HG03439 (cell line): ENCODE measurements at regions not wholly inside any gene's neighbourhood (a gene's known extent, or its start where the extent isn't known, plus 50 kb on each side); places are given as distances from the start of the nearest gene placed in this dataset.
"Not testable (repeated sequence)": the region's sequence is repeated elsewhere in the genome, so short reads cannot be mapped to it uniquely, and the experiment has no call there.

Experiments used
- ATAC-seq: cut with Tn5 transposase; IDR thresholded peaks from one replicate; pipeline ENCODE4 v1.9.1; 2021; ENCODE audit warnings: mild to moderate bottlenecking, moderate library complexity; ENCODE audit not compliant: unreplicated experiment

DNA sequence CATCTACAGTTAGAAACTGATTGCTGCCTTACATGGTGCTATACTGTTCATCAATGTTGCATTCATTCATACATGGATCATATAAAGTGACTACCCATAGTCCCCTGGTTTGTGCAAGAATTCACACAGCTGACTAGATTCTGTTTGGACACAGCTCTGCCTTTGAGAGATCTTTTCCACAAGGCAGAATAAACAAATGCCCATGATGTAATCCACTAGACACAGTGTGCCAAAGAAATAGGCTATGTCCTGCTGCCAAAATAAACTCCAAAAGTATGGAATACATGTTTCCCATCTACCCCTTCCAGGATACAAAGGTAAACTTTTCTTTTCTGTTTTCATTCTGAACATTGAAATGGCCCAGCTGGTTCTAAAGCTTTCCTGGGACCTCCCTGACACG, 269.4 kb upstream of the CHAC2 start:
- no peak for ATAC-seq

DNA sequence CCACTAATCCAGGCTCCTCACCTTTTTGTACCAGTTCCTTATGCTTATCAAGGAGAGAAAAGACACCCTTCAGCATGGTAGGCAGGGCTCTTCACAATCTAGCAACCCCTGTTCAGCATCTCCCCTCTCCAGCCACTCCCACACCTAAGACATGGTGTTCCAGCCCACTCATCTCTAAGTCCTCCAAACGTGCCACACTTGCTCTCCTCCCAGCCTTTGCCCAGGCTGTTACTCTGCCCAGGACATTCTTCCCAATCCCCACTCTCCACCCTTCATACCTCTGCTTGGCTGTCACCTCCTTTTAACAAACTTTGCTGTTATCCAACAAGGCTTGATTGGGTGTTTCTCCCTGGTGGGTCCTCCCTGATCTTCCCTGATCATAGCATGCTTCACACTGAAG, 270.6 kb upstream of the CHAC2 start:
- no peak for ATAC-seq

DNA sequence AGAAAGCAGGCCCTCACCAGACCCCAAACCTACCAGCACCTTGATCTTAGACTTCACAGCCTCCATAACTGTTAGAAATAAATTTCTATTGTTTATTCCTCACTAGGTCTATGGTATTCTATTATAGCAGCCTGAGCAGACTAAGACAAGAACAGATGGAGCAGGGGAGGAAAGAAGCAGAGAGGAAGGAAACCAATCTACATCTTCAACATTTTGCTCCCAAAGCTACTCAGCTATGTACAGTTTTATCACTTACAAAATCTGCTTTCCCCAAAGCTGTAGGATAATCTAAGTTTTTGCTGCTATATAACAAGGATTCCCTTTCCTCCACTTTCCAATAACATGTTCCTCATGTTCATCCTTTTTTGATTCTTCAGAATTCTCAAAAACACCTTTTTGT, 274.4 kb upstream of the CHAC2 start:
- no peak for ATAC-seq

DNA sequence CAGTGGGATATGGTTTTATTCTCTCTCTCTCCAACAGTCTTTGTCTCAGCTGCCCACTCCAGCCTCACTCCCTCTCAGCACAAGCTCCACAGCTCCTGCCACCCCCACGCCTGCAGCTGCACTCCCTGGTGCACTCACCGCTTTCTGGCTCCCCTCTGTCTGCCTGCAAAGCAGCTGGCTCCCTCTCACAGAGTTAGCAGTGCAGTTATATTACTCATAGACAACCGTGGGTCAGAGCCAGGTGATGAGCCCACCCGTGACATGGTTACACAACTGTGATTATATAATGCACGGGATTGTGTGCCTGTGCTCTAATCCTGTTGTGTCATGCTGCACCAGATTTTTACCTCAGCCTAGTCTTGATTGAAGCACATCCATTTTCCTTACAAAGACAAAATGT, 276.9 kb upstream of the CHAC2 start:
- ATAC-seq, result no peak

DNA sequence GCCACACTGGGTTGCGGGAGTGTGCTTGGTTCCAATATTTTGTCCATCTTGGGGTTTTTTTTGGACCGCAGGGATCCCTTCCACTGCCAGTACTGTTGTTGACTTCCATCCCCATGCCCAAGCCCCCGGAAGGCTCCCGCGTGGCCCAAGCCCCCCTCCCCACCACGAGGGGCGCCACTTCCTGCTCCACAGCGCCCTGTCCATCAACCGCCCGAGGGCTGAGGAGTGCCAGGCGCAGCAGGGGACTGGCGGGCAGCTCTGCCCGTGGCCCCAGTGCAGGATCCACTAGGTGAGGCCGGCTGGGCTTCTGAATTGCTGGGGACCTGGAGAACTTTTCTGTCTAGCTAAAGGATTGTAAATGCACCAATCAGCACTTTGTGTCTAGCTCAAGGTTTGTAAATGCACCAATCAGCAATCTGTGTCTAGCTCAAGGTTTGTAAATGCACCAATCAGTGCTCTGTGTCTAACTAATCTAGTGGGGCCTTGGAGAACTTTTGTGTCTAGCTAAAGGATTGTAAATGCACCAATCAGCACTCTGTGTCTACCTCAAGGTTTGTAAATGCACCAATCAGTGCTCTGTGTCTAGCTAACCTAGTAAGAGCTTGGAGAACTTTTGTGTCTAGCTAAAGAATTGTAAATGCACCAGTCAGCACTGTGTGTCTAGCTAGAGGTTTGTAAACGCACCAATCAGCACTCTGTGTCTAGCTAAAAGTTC, 281.3 kb upstream of the CHAC2 start:
- ATAC-seq, result not testable (repeated sequence)

DNA sequence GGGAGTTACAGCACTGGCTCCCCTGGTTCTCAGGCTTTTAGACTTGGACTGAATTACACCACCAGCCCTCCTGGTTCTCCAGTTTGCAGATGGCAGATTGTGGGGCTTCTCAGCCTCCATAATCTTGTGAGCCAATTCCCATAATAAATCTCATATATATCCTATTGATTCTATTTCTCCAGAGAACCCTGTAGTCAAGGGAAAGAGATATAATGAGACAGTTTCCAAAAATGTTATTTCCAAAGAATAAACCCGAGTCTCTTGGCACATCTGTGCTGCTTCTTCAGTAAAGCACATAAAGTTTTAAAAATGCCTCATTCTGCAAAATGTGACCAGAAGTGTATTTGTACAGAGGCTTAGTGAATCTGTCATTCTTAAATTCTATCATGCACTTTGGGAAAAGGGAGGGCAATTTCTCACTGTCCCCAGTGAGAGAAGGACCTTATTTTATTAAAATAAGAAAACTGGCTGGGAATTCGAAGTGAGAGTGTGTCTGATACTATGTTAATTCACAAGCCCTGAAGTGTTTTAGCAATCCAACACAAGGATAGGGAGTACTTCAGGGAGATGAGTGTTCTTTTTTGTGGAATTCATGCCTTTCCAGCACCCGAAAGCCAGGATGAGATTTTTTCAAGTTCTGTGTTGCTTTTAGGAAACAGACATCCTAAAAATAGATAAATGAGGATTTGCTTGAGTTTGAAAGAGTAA, 282.4 kb upstream of the CHAC2 start:
- ATAC-seq, result no peak

DNA sequence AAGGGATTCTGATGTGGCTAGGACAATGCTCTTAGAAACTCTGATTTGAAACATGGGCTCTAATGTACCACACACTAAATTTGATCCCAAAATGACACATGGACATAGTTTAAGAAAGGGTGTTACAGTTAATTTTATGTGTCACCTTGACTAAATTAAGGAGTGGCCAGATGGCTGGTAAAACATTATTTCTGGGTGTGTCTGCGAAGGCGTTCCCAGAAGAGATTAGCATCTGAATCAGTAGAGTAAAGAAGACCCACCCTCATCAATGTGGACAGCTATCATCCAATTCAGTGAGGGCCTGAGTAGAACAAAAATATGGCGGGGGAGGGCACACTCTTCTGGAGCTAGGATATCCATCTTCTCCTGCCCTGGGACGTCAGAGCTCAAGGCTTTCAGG, 283.1 kb upstream of the CHAC2 start:
- ATAC-seq, result no peak

DNA sequence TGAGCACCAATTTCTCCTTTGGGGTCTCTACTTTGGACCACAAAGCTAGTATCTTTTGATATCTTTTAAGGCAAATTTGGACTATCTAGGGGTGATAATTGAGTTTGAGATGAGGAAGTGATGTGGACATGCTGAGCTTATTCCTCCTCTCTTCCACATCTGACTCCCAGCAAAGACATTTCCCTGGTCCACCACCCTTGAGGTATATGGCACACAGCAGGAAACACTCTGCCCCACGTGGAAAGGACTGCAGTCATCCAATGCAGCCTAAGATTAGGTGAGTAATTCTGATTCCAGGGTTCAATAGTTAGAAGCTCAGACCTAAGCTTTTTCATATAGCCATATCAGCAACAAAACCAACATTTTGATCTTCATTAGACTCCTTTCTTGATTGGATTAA, 290.1 kb upstream of the CHAC2 start:
- ATAC-seq, result no peak

DNA sequence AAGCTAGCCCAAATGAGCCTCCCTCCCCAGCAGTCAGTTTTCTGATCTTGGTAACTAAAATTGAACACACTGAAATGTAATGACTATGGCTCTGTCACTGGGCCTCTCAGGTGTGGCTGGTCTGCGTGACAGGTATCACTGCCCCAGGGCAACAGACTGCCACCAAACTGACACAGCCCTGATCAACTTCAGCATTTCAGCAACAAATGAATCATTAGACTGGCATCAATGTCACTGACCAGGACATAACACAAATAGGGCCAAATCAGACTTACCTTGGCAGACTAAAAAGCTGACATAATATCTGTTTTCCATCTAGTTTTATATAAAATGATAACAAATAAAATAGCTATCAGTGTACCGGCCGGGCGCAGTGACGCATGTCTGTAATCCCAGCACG, 290.8 kb upstream of the CHAC2 start:
- no peak for ATAC-seq

DNA sequence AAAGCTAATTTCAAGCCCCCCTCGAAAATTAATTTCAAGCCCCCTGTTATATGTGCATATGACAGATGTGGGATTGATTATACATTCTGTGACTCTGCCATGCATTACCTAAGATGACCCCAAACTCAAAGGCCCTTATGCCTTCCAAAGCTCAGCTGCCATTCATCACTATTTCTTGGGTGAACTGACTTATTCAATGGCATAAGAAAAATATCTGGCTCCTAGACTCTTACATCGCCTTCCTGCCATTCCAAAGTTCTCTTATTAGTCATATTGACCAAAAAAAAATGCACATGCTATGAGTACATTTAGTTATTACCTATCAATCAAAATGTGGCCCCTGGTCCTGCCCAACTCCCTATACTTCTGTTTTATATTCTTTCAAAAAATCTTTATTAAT, 291.8 kb upstream of the CHAC2 start:
- no peak for ATAC-seq

DNA sequence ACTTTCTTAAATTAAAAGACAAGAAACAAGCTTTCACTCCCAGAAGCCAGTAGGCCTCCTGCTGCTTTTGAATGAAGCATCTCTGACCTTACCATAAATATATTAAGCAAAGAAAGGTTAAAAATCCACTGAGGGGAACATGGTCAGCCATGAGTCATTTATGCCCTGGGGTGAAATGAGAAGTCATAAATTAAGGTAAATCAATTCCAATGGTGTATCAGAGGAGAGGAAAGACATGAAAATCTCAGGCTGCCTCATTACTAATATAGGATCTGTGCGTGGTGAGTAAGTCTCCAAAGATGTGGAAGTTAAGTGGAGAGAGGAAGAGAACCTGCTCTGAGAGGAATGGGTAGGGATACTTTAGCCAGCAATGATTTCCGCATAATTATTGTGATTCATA, 292.3 kb upstream of the CHAC2 start:
- no peak for ATAC-seq

DNA sequence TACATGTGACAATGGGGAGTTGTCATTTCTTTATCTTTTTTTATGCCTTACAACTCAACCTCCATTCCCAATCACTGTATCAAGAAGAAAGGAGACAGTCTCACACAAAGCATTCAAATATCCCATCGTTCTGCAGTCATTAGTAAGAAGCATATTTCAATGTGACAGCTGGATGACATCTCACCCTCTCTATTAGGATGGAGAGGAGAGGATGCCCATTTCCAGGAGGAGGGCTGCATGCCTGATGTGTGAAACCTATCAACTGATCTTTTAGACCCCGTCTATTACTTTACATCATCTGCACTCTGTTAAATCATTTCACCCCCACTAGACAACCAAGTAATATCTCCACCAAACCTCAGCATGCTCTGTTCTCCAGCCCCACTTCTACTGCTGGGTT, 292.7 kb upstream of the CHAC2 start:
- no peak for ATAC-seq

DNA sequence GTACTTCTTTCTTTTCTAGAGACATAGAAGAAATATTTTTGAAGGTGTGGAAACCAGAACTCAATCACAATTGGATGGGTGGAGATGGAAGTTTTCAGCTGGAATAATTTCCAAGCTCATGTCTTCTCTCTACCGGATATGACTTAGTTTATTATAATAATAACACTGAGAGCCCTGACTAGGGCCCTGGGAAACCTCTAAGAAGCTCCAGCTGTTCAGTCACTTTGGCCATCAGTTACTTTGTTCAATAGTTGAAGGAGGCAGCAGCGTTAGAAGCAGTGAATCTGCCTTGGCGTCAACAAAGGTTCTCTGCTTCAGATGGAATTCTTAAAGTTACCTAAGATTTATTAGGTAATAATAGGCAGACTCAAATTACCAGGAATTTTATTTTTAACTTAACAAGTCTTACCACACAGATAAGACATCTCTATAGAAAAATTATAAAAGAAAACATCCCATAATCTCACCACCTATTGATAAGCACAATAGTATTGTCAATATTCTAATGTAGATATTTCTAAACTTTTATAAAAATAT, 293.8 kb upstream of the CHAC2 start:
- no peak for ATAC-seq

DNA sequence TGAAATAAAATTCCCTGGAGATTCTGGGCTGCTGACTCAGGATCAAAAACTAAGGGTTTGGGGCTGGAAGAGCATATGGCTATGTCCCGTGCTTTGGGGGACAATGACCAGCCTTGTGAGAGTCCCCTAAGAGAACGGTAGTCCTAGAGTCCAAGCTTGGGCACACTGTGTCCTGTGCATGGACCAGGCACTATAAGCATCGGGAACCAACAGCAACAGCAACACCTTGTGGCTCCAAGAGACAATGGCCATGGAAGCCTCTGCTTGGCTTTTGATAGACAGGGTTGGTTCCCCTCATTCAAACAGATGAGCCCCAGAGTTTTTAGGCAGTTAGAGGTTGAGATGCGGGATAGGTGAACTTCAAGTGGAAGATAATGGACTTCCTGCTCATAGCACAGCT, 294.4 kb upstream of the CHAC2 start:
- ATAC-seq, result no peak

DNA sequence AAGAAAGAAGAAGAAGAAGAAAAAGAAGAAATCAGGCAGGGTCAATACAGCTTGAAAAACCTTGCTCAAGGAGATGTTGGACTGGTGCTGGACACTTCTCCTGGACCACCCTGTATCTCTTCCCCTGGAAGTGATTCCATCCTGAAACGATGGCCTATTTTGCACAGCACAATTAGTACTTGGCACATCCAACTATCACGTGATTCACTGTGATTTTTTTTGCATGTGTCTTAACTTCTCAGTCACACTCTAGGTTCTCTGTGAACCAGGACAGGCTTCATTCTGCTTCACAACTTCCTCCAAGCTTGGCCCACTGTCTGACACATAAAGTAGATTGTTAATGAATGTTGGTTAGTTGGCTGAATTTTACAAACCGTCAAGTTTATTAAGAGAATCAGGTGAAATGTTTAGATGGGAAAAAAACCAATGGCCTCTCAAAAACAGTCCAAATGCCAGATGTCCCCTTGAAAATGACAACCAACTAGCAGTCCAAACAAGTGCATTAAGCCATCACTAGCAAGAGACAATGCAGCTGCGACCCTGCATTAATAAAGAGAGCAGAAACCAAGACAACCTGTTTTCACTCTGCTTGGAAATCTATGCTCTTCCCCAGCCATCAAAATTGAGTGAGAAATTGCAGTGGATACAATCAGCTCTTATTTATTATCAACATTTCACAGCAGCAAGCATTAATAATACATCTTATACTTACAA, 300.0 kb upstream of the CHAC2 start:
- no peak for ATAC-seq

DNA sequence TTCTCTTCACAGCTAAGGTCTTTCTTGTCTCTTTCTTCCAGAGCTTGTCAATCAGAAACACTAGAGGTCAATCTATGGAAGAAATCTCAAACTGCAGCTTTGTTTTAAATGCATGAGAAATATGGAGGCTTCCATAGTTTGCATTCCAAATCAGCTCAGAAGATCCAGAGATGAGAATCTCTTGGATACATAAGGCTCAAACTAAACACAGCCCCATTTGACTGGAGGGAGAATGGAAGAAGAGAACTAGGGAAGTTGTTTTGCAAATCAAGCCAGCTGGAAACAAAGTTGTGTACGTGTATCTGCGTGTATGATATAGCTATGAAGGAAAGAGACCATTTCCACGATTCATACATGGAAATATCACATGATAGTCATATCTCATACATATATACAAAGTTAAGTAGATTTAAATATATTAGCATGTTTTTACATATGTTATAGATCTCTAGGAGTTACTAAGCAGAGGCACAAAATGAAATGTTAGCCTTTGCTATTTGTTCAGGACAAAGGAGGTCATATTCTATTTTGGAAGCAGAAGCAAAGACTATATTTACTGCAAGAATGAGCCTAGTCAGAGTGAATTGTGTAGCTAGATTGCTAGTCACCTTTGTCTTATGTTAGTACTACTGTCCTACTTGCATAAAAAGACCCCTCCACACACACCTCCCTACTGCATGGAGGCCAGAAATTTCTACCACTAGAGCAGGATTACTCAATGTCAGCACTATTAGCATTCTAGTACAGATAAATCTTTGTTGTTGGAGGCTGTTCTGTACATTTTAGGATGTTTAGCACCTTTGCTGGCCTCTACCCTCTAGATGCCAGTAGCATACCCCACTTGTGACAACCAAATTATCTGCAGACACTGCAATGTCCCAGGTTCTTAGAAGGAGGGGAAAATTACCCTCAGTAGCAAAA, 303.5 kb upstream of the CHAC2 start:
- ATAC-seq, result no peak

DNA sequence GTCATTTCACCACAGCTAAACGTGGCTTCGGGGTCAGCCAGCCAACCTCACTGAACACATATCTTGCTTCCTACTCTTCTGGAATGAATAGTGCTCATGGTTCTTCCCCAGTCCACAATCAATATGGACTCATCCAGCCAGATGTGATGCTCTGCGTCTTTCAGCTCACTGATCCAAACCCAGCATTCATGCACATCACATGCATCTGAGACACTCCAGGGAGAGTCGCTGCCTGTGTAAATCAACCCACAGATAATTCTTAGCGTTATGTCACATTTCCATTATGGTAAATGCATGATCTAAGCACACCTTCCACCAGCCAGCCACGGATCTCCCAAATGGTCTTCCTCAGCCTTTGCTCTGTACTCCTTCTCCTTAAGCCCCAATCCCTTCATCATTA, 306.7 kb upstream of the CHAC2 start:
- no peak for ATAC-seq

DNA sequence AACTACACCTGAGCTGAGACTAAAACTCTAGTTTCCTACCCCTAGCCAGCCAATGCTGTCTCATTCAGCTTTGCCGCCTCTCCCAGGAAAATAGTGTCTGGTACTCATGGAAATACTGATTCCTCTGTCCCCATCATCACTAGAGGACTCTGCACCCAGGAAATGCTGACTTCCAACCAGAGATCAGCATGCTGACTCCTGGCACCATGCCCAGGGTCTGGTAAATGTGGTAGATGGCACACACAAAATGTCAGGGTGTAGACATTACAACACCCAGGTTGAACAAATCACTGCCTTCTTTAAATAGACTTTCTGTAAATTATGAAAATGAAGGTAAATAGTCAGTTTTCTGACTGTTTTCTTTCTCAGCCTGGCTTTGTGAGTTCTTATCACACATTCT, 307.3 kb upstream of the CHAC2 start:
- no peak for ATAC-seq

DNA sequence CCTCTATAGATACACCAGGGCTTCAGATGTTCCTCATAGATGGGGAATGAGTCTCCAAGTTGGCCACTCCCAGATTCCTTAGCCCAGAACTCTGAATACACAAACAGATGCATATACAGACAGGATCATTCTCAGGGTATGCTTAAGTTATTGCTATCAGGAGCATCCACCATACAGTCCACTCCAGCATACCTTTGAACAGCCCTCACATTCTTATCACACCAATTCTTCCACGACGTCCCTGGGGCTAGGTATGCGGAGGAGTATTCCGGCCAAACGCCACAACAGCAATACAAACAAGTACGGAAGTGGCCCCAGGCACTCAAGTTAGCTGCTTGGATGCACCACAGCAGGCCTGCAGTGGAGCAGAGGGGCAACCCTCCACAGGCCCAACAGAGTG, 312.5 kb upstream of the CHAC2 start:
- ATAC-seq, result no peak

DNA sequence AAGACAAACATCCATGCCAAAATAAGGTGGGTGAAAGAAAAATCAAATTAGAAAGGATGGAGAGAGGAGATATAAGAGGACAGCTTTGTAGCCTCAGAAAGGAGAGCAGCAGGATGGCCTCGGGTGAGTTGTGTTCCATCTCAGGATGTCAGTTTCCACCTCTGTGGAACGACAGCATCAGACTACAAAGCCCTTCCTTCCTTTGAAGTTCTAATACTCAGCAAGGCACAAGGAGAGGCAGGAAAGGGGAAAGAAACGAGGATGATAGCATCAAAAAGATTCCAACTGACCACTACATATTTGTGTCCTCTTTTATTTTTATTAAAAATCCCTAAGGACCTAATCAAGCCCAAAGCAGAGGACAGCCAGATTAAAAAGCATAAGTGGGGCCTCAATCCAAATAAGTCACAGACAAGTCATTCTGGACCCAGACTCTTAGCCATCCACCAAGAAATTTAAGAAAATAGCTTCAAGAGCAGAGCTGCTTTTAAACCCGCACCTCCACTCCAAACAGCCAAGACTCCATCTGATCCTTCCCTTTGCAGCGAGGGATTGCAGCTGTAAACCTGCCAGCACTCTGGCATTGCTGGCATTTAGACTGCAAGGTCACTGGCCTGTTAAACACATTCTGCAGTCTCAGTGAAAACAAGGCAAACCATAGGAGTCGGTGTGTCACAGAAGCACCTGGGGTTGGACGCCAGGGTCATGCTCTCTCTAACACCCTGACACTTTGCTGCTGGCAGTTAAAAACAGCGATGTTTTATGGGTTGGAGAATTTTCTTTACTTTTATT, 314.5 kb upstream of the CHAC2 start:
- ATAC-seq, result no peak
